ENCODE measurements at regions not wholly inside any gene's neighbourhood (a gene's known extent, or its start where the extent isn't known, plus 50 kb on each side); places are given as distances from the start of the nearest gene placed in this dataset.

DNA sequence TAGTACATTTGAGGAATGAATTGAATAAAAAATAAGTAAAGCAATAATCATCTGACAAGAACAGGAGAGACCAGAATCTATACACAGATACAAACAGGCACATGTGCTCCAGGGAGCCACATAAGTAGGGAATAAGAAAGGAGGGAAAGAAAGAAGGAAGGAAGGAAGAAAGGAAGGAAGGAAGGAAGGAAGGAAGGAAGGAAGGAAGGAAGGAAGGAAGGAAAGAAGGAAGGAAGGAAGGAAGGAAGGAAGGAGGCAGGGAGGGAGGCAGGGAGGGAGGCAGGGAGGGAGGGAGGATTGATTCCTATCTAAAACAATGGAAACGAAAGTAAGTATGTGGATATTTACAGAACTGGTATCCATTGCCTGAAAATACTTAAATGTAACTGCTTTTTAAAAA lies 475.8 kb downstream of the NLGN4X start:
- TF ChIP-seq, protein P1, sequence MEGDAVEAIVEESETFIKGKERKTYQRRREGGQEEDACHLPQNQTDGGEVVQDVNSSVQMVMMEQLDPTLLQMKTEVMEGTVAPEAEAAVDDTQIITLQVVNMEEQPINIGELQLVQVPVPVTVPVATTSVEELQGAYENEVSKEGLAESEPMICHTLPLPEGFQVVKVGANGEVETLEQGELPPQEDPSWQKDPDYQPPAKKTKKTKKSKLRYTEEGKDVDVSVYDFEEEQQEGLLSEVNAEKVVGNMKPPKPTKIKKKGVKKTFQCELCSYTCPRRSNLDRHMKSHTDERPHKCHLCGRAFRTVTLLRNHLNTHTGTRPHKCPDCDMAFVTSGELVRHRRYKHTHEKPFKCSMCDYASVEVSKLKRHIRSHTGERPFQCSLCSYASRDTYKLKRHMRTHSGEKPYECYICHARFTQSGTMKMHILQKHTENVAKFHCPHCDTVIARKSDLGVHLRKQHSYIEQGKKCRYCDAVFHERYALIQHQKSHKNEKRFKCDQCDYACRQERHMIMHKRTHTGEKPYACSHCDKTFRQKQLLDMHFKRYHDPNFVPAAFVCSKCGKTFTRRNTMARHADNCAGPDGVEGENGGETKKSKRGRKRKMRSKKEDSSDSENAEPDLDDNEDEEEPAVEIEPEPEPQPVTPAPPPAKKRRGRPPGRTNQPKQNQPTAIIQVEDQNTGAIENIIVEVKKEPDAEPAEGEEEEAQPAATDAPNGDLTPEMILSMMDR (IDR thresholded peaks at IDR 0.05), result no peak
- TF ChIP-seq ZFX (IDR thresholded peaks at IDR 0.05; ENCODE audit: borderline replicate concordance), result no peak
